Superior temporal gyrus (tissue), 1 donor: ENCODE measurements at regions not wholly inside any gene's neighbourhood (a gene's known extent, or its start where the extent isn't known, plus 50 kb on each side); places are given as distances from the start of the nearest gene placed in this dataset.

Experiments
- DNase-seq: peaks from one replicate; pipeline ENCODE4 v3.0.0-alpha.2; 2016; ENCODE audit errors: extremely low spot score

DNA sequence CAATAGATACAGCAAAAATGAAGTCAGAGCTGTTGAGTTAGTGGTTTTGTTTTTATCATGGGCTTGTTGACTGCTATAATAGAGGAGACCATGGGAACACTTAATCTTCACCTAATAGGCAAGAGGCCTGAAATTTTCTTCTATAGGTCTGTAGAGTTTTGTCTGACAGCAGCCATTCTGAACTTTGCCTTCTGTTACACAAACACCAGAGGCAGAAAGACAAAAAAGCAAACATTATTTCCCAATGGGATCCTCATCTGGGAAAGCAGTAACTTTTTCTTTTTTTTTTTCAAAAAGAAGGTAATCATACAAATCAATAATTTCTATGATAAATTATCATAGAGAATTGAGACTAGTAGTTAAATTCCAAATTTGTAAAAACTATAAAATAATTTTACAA lies 494.1 kb downstream of the TOX3 start:
- no peak for DNase-seq

DNA sequence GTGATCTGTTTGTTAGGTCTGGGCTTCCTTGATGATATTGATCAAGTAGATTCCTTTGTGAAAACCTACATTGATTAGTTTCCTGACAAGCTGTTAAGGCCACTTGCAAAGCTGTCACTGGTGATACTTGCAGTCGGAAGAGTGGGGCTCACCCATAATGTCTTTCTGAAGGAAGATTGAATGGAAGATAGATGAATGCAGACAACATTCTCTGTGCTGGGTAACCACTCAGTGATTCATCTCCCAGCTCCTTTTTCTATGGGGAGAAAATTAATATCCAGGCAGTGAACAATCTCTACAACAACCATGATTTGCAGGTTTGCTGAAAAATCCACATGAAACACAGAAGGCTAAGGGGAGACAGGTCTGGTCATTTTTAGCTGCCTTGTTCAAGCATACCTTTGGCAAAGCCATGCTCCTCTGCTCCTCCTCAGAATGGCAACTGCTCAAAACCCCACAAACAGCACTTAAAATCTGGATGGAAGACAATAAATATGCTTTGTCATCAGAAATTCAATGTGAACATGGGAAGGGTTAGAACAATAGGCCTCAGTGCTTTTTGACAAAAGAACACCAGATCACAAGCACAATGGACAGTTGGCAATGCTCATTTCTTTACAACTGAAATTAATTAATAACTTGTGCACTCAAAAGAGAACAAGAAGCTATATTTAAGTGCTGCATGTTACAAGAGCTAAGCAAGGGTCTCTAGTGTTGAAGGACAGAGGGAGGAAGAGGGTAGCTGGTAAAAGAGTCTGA lies 495.4 kb downstream of the TOX3 start:
- peak; percentile 85 for DNase-seq

- no peak for DNase-seq
Observed at GRCh38 chr16:52050418-52050817, 496.5 kb downstream of the TOX3 start.

DNA sequence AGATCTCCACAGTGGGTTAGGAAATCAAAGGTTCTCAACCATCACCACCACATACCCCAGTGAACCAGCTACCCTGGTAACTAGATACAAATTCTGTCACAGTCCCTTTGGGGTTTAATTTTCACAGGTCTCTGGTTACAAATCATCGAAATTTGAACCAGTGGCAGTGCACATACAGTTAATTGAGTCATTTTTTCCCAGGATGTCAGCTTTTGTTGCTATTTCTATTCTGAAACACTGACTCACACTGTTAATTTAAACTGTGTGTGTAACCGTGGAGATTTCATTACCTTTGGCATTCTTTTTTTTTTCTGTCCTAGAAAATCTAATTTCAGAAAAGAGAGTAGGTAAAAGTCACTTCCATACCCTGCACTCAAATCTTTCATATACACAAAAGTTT lies 511.5 kb downstream of the TOX3 start:
- DNase-seq: no peak

- DNase-seq: no peak
Observed at GRCh38 chr16:52034830-52035229, 512.1 kb downstream of the TOX3 start.

- no peak for DNase-seq
Observed at GRCh38 chr16:52033992-52034391, 513.0 kb downstream of the TOX3 start.

GRCh38 chr16:52022980-52023379 lies 524.0 kb downstream of the TOX3 start:
- no peak for DNase-seq

GRCh38 chr16:52022177-52022576 lies 524.8 kb downstream of the TOX3 start:
- no peak for DNase-seq

DNA sequence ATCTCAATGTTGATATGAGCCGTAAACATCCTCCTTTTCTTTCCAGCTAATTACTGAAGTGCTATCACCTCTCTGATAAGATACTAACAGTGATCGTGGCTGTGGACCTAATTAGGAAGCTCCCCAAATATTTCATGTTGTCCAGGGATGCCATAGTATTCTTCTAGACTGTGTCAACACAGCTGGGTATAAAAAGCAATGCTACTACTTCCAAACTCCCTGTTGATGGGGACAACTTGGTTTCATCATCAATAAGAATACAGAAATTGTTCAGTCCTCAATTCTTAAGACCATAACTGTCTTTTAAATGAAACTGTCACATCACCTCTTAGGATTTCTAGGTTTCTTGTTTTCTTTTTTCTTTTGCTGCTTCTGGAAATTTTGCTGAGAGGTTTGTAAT lies 530.6 kb downstream of the TOX3 start:
- no peak for DNase-seq

DNA sequence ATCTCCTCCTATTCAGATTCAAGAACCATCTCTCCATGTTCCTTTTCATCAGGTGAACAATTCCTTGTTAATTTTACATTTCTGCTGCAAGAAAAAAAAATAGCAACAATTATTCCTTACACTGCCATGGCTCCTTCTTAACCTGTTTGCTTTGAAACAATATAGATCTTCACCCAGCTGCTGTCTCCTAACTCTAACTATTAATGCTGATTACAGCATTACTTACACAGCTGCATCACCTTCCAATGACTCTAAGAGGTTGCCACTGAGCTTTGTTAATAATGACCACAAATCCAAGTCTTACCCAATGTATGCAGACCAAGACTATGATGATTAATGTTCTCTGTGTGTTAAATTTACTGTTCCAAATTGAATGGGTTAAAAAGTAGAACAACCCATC lies 541.4 kb downstream of the TOX3 start:
- DNase-seq: no peak

DNA sequence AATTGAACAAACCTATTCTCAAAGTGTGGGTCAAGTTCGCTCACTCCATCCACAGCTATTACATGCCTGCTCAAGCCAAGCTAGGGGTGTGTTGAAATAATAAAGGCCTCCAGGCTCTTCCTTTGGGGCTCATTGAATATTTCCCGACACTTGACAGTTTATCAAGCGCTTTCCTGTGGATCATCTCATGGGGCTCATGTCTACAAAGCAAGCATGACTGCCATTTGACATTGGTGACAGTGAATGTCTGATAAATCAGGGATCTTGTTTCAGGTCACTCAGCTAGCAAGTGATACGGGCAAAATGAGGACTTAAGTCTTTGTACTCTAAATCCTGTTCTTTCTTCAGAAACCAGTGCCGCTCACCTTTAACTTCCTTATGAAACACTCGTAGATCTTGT lies 542.6 kb downstream of the TOX3 start:
- DNase-seq: no peak

DNA sequence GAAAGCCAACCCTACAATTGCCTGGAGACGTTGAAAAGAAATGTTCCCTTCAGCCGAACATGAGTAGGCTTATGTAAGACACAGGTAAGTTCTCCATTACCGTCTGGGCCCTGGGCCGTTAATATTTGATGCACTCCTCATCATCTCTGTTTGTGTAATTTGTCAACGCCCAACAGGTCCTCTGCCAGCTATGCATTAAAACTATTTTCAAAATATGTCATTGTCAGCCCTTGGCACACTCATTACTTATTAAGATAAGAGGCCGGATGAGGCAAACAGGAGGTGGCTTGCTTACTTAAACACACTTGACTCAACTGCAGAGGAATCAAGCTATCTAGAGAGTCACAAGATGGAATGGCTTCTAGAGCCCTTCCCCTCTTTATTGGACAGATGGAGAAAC lies 544.9 kb downstream of the TOX3 start:
- no peak for DNase-seq

DNA sequence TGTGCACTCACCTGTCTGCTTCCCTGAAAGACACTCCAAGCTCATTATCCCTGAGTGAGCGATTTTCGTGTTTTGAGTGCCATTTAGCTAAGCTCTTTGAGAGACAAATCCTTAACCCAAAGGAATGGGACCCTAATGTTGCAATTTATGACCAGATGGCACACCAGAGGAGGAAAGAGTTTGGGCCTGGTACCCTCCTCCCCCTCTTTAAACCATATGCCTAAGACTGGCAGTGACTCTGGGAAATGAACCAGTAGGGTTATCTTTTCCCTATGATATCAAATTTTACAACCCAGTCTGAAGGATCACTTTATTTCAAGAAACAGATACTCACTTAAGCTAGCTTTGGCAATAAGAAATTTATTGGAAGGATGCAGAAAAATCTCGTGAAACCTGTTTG lies 550.4 kb downstream of the TOX3 start:
- no peak for DNase-seq

GRCh38 chr16:51994597-51994996 lies 552.3 kb downstream of the TOX3 start:
- DNase-seq: no peak

DNA sequence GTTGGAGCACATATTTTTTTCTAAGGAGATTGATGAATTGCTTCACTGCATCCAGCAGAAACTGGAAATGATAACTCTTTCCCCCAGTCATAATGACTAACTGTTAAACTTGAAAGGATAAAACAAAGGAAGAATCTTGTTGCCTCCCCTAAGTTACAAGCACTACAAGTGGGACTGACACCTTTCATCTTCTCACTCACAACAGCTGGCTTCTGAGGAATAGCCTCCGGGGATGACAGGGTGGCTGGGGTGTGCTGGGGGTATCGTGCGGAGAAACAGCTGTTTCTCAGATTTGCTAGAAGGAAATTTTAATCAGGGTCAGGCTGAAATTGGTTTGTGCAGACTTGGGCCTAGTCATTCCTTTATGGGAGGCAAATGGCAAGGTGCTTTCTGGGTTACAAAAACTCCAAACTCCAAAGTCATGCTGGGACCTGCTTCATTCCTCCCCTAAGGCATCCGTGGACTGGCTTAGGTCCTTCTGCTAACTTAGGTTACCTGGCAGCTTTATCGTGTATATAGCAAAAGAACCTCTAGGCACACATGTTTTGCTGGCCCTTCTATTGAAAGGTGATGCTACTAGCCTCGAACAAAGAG lies 557.2 kb downstream of the TOX3 start:
- DNase-seq: no peak

DNA sequence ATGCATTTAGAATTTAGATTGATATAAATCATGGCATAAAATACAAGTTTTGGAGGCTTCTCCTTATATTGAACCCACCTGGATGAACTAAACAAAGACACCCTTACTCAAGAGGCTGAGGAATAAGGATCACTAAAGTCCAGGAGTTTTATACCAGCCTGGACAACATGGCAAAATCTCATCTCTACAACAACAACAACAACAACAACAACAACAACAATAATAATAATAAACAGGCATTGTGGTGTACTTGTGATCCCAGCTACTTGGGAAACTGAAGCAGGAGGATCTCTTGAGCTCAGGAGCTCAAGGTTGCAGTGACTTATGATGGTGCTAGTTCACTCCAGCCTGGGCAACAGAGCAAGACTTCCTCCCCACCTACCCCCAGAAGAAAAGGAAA lies 558.0 kb downstream of the TOX3 start:
- DNase-seq: no peak

DNA sequence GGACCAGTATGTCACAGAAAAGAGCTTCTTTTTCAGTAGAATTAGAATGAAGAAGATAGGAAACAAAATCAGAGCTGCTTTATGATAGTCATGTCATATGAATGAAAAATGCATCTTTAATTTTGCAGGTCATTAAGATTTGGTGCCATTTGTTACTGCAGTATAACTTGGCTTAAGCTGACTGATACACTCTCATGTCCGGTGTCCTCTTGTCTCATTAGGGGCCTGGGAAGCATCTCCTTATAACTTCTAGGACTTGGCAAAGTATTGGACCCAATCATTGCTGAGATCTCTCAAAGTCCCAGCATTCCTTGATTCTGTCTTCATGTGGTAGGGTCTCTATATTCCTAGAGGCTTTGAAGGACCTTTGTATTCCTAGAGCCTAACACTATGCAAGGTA lies 559.4 kb downstream of the TOX3 start:
- no peak for DNase-seq

DNA sequence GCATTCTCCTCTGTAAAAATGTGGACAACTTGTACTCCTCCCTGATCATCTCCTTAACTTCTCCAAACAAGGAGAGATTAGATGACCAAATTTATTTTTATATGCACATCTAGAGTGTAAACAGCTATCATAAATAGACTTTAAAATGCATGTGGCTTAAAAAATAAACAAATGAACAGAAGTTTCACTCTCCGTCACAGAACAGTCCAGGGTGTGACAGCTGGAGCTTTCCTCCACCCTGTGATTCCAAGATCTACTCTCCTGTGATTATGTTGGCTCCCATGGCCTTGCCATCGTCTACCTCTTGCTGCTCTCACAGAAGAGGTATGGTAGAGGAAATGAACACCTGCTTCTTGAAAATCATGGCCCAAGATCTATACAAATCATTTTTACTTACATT lies 560.2 kb downstream of the TOX3 start:
- DNase-seq: no peak

GRCh38 chr16:51986301-51986700 lies 560.6 kb downstream of the TOX3 start:
- no peak for DNase-seq

DNA sequence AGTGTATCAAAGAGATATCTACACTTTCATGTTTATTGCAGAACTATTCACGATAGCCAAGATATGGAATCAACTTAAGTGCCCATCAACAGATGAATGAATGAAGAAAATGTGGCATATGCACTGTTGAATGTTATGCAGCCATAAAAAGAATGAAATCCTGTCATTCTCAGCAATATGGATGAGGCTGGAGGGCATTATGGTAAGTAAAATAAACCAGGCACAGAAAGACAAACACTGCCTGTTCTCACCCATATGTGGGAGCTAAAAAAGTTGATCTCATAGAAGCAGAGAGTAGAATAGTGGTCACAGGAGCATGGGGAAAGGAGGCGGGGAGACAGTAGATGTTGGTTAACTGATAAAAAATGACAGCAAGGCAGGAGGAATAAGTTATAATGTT lies 561.8 kb downstream of the TOX3 start:
- no peak for DNase-seq

DNA sequence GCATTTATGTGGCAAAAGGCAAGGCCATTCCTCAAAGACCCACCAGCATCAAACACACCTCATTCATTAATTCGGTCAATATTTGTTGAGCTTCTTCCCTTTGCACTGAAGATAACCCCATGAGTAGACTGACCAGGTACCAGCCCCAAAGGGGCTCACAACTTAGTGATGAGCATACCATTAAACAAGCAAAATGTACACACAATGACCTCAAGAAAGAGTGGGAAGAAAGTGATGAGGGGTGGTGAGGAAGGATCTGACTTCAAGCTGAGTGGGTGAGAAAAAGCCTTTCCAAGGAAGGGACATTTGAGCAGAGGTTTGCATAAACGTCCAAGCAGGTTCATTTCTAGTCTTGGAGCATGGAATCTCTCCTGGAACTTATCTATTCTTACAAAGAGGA lies 562.5 kb downstream of the TOX3 start:
- no peak for DNase-seq

- DNase-seq: peak; percentile 98
Observed at GRCh38 chr16:51982715-51983680, 563.9 kb downstream of the TOX3 start.

DNA sequence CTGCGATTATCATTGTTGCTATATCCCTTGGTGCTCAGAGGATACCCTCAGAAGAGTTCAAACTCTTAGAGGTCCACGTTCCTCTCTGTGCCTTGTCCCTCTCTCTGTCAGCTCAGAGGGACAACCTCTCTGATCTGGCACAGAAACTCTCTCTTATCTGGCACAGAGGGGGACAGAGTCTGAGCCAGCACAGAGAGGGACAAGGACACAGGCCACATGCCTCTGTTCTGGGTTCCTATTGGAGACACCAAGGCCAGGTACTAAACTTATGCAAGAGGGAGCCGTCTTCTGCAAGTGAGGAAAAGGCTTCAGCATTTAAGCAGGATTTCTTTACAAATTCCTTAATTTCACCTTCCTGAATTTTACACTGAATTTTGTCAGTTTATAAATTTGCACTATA lies 565.2 kb downstream of the TOX3 start:
- DNase-seq: no peak
